HepG2 (cell line): ENCODE measurements at regions not wholly inside any gene's neighbourhood (a gene's known extent, or its start where the extent isn't known, plus 50 kb on each side); places are given as distances from the start of the nearest gene placed in this dataset.

Experiments used
- ATAC-seq: fragments of 200-7000 bp; cut with Tn5 transposase; 3 replicates; pipeline ENCODE4 v1.9.1; 2020; ENCODE audit warnings: mild to moderate bottlenecking, moderate library complexity
- BruUV-seq: library from RNA; stranded (reverse); fragments of 400-500 nt; replicated peaks from 2 replicates; lab custom pipeline; 2021; lab: Mats Ljungman, UMichigan
- CTCF ChIA-PET: fragments of 300-600 bp; formaldehyde crosslinking; extraction: SDS; loops from one replicate; lab custom pipeline; 2021; ENCODE audit warnings: low total read pairs, inconsistent platforms, low intra/inter-chr PET ratio; lab: Yijun Ruan, JAX
- POLR2A ChIA-PET: fragments of 350-600 bp; sonication (Branson Sonifier 250); formaldehyde crosslinking; loops from one replicate; lab custom pipeline; 2020; ENCODE audit warnings: antibody characterized with exemption, inconsistent platforms; lab: Yijun Ruan, JAX
- DNase-seq: peaks from one replicate; pipeline ENCODE4 v3.0.0-alpha.2; 2015; ENCODE audit warnings: low spot score
- FAIRE-seq: peaks from 3 replicates; lab custom pipeline; 2011; peaks lifted over from hg19 to GRCh38; lab: Jason Lieb, UNC
- H2AFZ ChIP-seq: one replicate; pipeline ENCODE4 v1.6.1; 2011; ENCODE audit warnings: low read length, inconsistent platforms
- H3K27ac ChIP-seq: fragments of 300-600 bp; 3 replicates; pipeline ENCODE4 v1.8.0; 2011; ENCODE audit warnings: mixed run types, mild to moderate bottlenecking, mixed read lengths, low read length, inconsistent platforms; ENCODE audit not compliant: insufficient read depth; ENCODE audit errors: extremely low read length
- H3K27me3 ChIP-seq, 2 experiments: fragments of 200-600 bp in 1 of 2; 2 replicates in 1 of 2; 3 replicates in 1 of 2; pipeline versions ENCODE4 v1.6.0 to v1.8.0; 2011; ENCODE audit warnings: low read length in 2 of 2, mild to moderate bottlenecking in 2 of 2, moderate library complexity in 2 of 2, inconsistent platforms in 1 of 2; ENCODE audit not compliant: insufficient read depth in 2 of 2, control insufficient read depth in 1 of 2
- H3K36me3 ChIP-seq, 2 experiments: fragments of 200-600 bp in 1 of 2; replicated peaks in 1 of 2; 2 replicates in 1 of 2; 3 replicates in 1 of 2; pipeline versions ENCODE4 v1.5.1 to v1.8.0; 2011; ENCODE audit warnings: low read length in 2 of 2, inconsistent platforms in 1 of 2; ENCODE audit not compliant: insufficient read depth in 2 of 2, control insufficient read depth in 1 of 2
- H3K4me1 ChIP-seq: 2 replicates; pipeline ENCODE4 v1.5.1; 2012; ENCODE audit warnings: low read length, inconsistent platforms; ENCODE audit not compliant: insufficient read depth
- H3K4me2 ChIP-seq: 2 replicates; pipeline ENCODE4 v1.6.0; 2011; ENCODE audit warnings: low read depth, low read length, inconsistent platforms
- H3K4me3 ChIP-seq, 3 experiments: fragments of 200-600 bp in 1 of 3; sonication (generic), shearing (Covaris generic) in 1 of 3; replicated peaks in 1 of 3; 2 replicates each; pipeline ENCODE4 v1.5.1; 2011 to 2016; ENCODE audit warnings: low read length in 3 of 3, inconsistent platforms in 2 of 3, low read depth in 2 of 3, mild to moderate bottlenecking in 2 of 3, control low read depth in 1 of 3, mixed read lengths in 1 of 3; ENCODE audit not compliant: insufficient read depth in 1 of 3
- H3K79me2 ChIP-seq: one replicate; pipeline ENCODE4 v1.6.1; 2011; ENCODE audit warnings: low read length, inconsistent platforms; ENCODE audit not compliant: insufficient read depth
- H3K9ac ChIP-seq: 2 replicates; pipeline ENCODE4 v1.6.0; 2011; ENCODE audit warnings: mild to moderate bottlenecking, low read depth, low read length, inconsistent platforms; ENCODE audit not compliant: insufficient read depth
- H3K9me3 ChIP-seq: 2 replicates; pipeline ENCODE4 v1.5.1; 2012; ENCODE audit warnings: mild to moderate bottlenecking, low read length
- H4K20me1 ChIP-seq: 2 replicates; pipeline ENCODE4 v1.6.0; 2011; ENCODE audit warnings: inconsistent platforms, mild to moderate bottlenecking, low read length, moderate library complexity; ENCODE audit not compliant: insufficient read depth
- BHLHE40 ChIP-seq: IDR thresholded peaks from 2 replicates; pipeline ENCODE4 v1.6.1; 2011; ENCODE audit warnings: low read length, improper control_type of control experiment
- EP300 ChIP-seq, 3 experiments: sonication (generic) in 1 of 3; formaldehyde crosslinking in 1 of 3; IDR thresholded peaks; 2 replicates each; pipeline versions ENCODE4 v1.5.1 to v1.6.1; 2011 to 2020; ENCODE audit warnings: low read depth in 2 of 3, low read length in 2 of 3, borderline replicate concordance in 1 of 3, improper control_type of control experiment in 1 of 3, mild to moderate bottlenecking in 1 of 3, missing genetic modification reagents in 1 of 3, moderate library complexity in 1 of 3
- ETS1 ChIP-seq: sonication (generic); formaldehyde crosslinking; IDR thresholded peaks from 2 replicates; pipeline ENCODE4 v1.4.0; 2020; ENCODE audit warnings: missing genetic modification reagents
- GRHL1 ChIP-seq: sonication (generic); formaldehyde crosslinking; conservative IDR thresholded peaks from 2 replicates; pipeline ENCODE4 v1.8.0; 2022; ENCODE audit warnings: missing genetic modification reagents
- HNF4A ChIP-seq: sonication (generic); formaldehyde crosslinking; IDR thresholded peaks from 2 replicates; pipeline ENCODE4 v1.4.0; 2020; ENCODE audit warnings: missing genetic modification reagents
- IKZF1 ChIP-seq: fragments of 450-650 bp; IDR thresholded peaks from 2 replicates; pipeline ENCODE4 v1.7.1; 2016
- JUNB ChIP-seq: sonication (generic); formaldehyde crosslinking; IDR thresholded peaks from 2 replicates; pipeline ENCODE4 v1.8.0; 2022; ENCODE audit warnings: missing genetic modification reagents, mild to moderate bottlenecking, borderline replicate concordance
- MTF2 ChIP-seq: sonication (generic); formaldehyde crosslinking; IDR thresholded peaks from 2 replicates; pipeline ENCODE4 v1.5.0; 2020; ENCODE audit warnings: missing genetic modification reagents, borderline replicate concordance
- PHF8 ChIP-seq: sonication (generic); formaldehyde crosslinking; IDR thresholded peaks from 2 replicates; pipeline ENCODE4 v1.5.0; 2020; ENCODE audit warnings: missing genetic modification reagents
- PRMT3 ChIP-seq: sonication (generic); formaldehyde crosslinking; IDR thresholded peaks from 2 replicates; pipeline ENCODE4 v1.8.1; 2022; ENCODE audit warnings: low read depth, mild to moderate bottlenecking, moderate library complexity, missing genetic modification reagents, borderline replicate concordance
- RBM22 ChIP-seq: fragments of 200-400 bp; formaldehyde crosslinking; optimal IDR thresholded peaks from 2 replicates; pipeline ENCODE3; 2017; ENCODE audit warnings: mild to moderate bottlenecking, low read length, moderate library complexity
- ZNF138 ChIP-seq: sonication (generic); formaldehyde crosslinking; IDR thresholded peaks from 2 replicates; pipeline ENCODE4 v1.5.0; 2020; ENCODE audit warnings: mild to moderate bottlenecking, low read depth, missing genetic modification reagents
- ZNF253 ChIP-seq: sonication (generic); formaldehyde crosslinking; IDR thresholded peaks from 2 replicates; pipeline ENCODE4 v1.8.0; 2022; ENCODE audit warnings: mild to moderate bottlenecking, missing genetic modification reagents, borderline replicate concordance
- ZNF3 ChIP-seq: IDR thresholded peaks from 2 replicates; pipeline ENCODE4 v1.7.0; 2017; ENCODE audit warnings: inconsistent platforms
- ZNF547 ChIP-seq: sonication (generic); formaldehyde crosslinking; IDR thresholded peaks from 2 replicates; pipeline ENCODE4 v1.5.1; 2020; ENCODE audit warnings: mild to moderate bottlenecking, missing genetic modification reagents
- ZNF570 ChIP-seq: sonication (generic); formaldehyde crosslinking; IDR thresholded peaks from 2 replicates; pipeline ENCODE4 v1.4.0; 2020; ENCODE audit warnings: mild to moderate bottlenecking, missing genetic modification reagents, borderline replicate concordance
- ZNF761 ChIP-seq: sonication (generic); formaldehyde crosslinking; conservative IDR thresholded peaks from 2 replicates; pipeline ENCODE4 v1.4.0; 2020; ENCODE audit warnings: mild to moderate bottlenecking, missing genetic modification reagents
- ZNF777 ChIP-seq: sonication (generic); formaldehyde crosslinking; IDR thresholded peaks from 2 replicates; pipeline ENCODE4 v1.4.0; 2020; ENCODE audit warnings: missing genetic modification reagents
- WGBS: methylation state at CpG from one replicate; pipeline ENCODE4 v1.1.6; 2017; ENCODE audit warnings: low lambda C conversion rate; 5-methylcytosine and 5-hydroxymethylcytosine counted together
- in situ Hi-C: cut with HindIII; loops from 2 replicates; pipeline ENCODE4 v1.10.0; 2017; ENCODE audit warnings: low pct_unique_long_range_greater_than_20kb; ENCODE audit not compliant: extremely low pct_ligation_motif_present
- intact Hi-C: fragments of 100-400 bp; cut with micrococcal nuclease; formaldehyde crosslinking; loops from one replicate; pipeline ENCODE4 v1.10.0; 2022; ENCODE audit not compliant: unreplicated experiment

GRCh38 chr10:33863352-33863751, 528.9 kb upstream of the NRP1 start:
- H3K79me2 ChIP-seq, result no peaks in the 10 kb centered on the region

GRCh38 chr10:33862536-33863105, 528.2 kb upstream of the NRP1 start:
- TF ChIP-seq ZNF570 (CRISPR knock-in tag) (no peak), ZNF253 (CRISPR knock-in tag) (no peak), ZNF547 (CRISPR knock-in tag) (no peak), ZNF3 (CRISPR knock-in tag) (no peak), PRMT3 (CRISPR knock-in tag) (no peak), GRHL1 (CRISPR knock-in tag) (no peak), HNF4A (CRISPR knock-in tag) (no peak), IKZF1 (no peak), ZNF777 (CRISPR knock-in tag) (no peak), RBM22 (no peak), MTF2 (CRISPR knock-in tag) (no peak), ZNF138 (no peak), PHF8 (CRISPR knock-in tag) (no peak), JUNB (no peak), ZNF761 (no peak), EP300 (IDR thresholded peaks at IDR 0.05; ENCODE audit: low read depth in 2 of 2, low read length in 2 of 2) (no peak), EP300 (CRISPR knock-in tag; IDR thresholded peaks at IDR 0.05; ENCODE audit: borderline replicate concordance) (no peak), ETS1 (no peak)
- in situ Hi-C loops, result no loop called here
- CTCF ChIA-PET, result no interaction called here

More at GRCh38 chr10:33863352-33863751, 528.9 kb upstream of the NRP1 start:
- DNase-seq, result no peak
- TF ChIP-seq BHLHE40, result no peak
- H3K9me3 ChIP-seq, result no peaks in the 10 kb centered on the region
- H3K36me3 ChIP-seq, result no peaks in the 10 kb centered on the region
- ATAC-seq, result no peak
- no TSS peak for BruUV-seq
- H3K4me2 ChIP-seq, result no peak overlapping the region
- ChIA-PET CTCF (no interaction called here), POLR2A (no interaction called here)
- intact Hi-C loops (no loop called here), in situ Hi-C loops (no loop called here)
- H3K9ac ChIP-seq, result no peak overlapping the region
- H4K20me1 ChIP-seq, result no peaks in the 10 kb centered on the region
- no peak overlapping the region for H2AFZ ChIP-seq
- no peak for FAIRE-seq
- peaks cover 35% of the 10 kb centered on the region for H3K4me1 ChIP-seq
- 73% methylated on average over 3 of the region's 3 CpGs for WGBS
- H3K27me3 ChIP-seq, result no peaks in the 10 kb centered on the region
- no peak overlapping the region for H3K4me3 ChIP-seq
- H3K27ac ChIP-seq, result no peak overlapping the region

More at GRCh38 chr10:33862536-33863105, 528.2 kb upstream of the NRP1 start:
- intact Hi-C loops, result no loop called here
- no peaks in the 10 kb centered on the region for H4K20me1 ChIP-seq
- H3K4me3 ChIP-seq, result no peak overlapping the region
- no peak overlapping the region for H3K4me2 ChIP-seq
- ATAC-seq (no peak), FAIRE-seq (no peak), DNase-seq (no peak)
- H3K9me3 ChIP-seq, result no peaks in the 10 kb centered on the region
- no peak overlapping the region for H3K27ac ChIP-seq
- BruUV-seq, result no TSS peak
- no peaks in the 10 kb centered on the region for H3K36me3 ChIP-seq
- H3K79me2 ChIP-seq, result no peaks in the 10 kb centered on the region
- no peak overlapping the region for H2AFZ ChIP-seq
- H3K9ac ChIP-seq, result no peak overlapping the region
- no peaks in the 10 kb centered on the region for H3K27me3 ChIP-seq
- POLR2A ChIA-PET, result no interaction called here
- H3K4me1 ChIP-seq, result peaks cover 29% of the 10 kb centered on the region
- WGBS, result 82% methylated on average over 12 of the region's 12 CpGs
